ENCODE measurements at regions not wholly inside any gene's neighbourhood (a gene's known extent, or its start where the extent isn't known, plus 50 kb on each side); places are given as distances from the start of the nearest gene placed in this dataset.

GRCh38 chr7:106463851-106464611 is 179.2 kb upstream of the NAMPT start:
- no peak for ATAC-seq (ENCODE audit: low read depth)
- Mint-ChIP-seq H3K4me1 (peaks cover 7% of the 10 kb centered on the region), H3K36me3 (no peaks in the 10 kb centered on the region), H3K27ac (no peak overlapping the region), H3K9me3 (no peaks in the 10 kb centered on the region), H3K4me3 (no peak overlapping the region), H3K27me3 (peaks cover 3% of the 10 kb centered on the region)
- POLR2A ChIA-PET: no interaction called here
- DNase-seq: no peak

- POLR2A ChIA-PET: no interaction called here
- Mint-ChIP-seq H3K9me3 (peaks cover 2% of the 10 kb centered on the region), H3K4me3 (no peak overlapping the region), H3K36me3 (no peaks in the 10 kb centered on the region), H3K4me1 (peaks cover 7% of the 10 kb centered on the region), H3K27me3 (no peaks in the 10 kb centered on the region), H3K27ac (no peak overlapping the region)
- ATAC-seq (ENCODE audit: low read depth): no peak
- DNase-seq: no peak
Observed at GRCh38 chr7:106462914-106463482, 178.2 kb upstream of the NAMPT start.

GRCh38 chr7:106462365-106462859 is 177.6 kb upstream of the NAMPT start:
- POLR2A ChIA-PET: no interaction called here
- Mint-ChIP-seq H3K27me3 (no peaks in the 10 kb centered on the region), H3K4me3 (no peak overlapping the region), H3K27ac (no peak overlapping the region), H3K4me1 (peaks cover 7% of the 10 kb centered on the region), H3K36me3 (no peaks in the 10 kb centered on the region), H3K9me3 (peaks cover 2% of the 10 kb centered on the region)
- ATAC-seq (ENCODE audit: low read depth) (peak; percentile 26), DNase-seq (no peak)

GRCh38 chr7:106460792-106461254 is 176.0 kb upstream of the NAMPT start:
- Mint-ChIP-seq H3K36me3 (no peaks in the 10 kb centered on the region), H3K4me3 (no peak overlapping the region), H3K9me3 (peaks cover 2% of the 10 kb centered on the region), H3K4me1 (peaks cover 7% of the 10 kb centered on the region), H3K27me3 (no peaks in the 10 kb centered on the region), H3K27ac (no peak overlapping the region)
- ATAC-seq (ENCODE audit: low read depth) (no peak), DNase-seq (no peak)
- POLR2A ChIA-PET: no interaction called here

- Mint-ChIP-seq H3K27me3 (no peaks in the 10 kb centered on the region), H3K36me3 (no peaks in the 10 kb centered on the region), H3K4me1 (peaks cover 7% of the 10 kb centered on the region), H3K9me3 (peaks cover 2% of the 10 kb centered on the region), H3K4me3 (no peak overlapping the region), H3K27ac (no peak overlapping the region)
- no peak for ATAC-seq (ENCODE audit: low read depth)
- POLR2A ChIA-PET: no interaction called here
- DNase-seq: no peak
Observed at GRCh38 chr7:106459397-106460072, 174.8 kb upstream of the NAMPT start.

GRCh38 chr7:106457678-106458077 is 172.9 kb upstream of the NAMPT start:
- H3K4me3 Mint-ChIP-seq: no peak overlapping the region
- H3K4me1 Mint-ChIP-seq: peaks cover 7% of the 10 kb centered on the region
- H3K9me3 Mint-ChIP-seq: peaks cover 3% of the 10 kb centered on the region
- POLR2A ChIA-PET: no interaction called here
- no peak overlapping the region for H3K27ac Mint-ChIP-seq
- DNase-seq (no peak), ATAC-seq (ENCODE audit: low read depth) (no peak)
- H3K27me3 Mint-ChIP-seq: no peaks in the 10 kb centered on the region
- H3K36me3 Mint-ChIP-seq: no peaks in the 10 kb centered on the region

- no peaks in the 10 kb centered on the region for H3K36me3 Mint-ChIP-seq
- H3K9me3 Mint-ChIP-seq: peaks cover 6% of the 10 kb centered on the region
- POLR2A ChIA-PET: no interaction called here
- no peaks in the 10 kb centered on the region for H3K27me3 Mint-ChIP-seq
- H3K27ac Mint-ChIP-seq: no peak overlapping the region
- H3K4me1 Mint-ChIP-seq: peaks cover 2% of the 10 kb centered on the region
- no peak for ATAC-seq (ENCODE audit: low read depth)
- no peak for DNase-seq
- no peak overlapping the region for H3K4me3 Mint-ChIP-seq
Observed at GRCh38 chr7:106456329-106456728, 171.5 kb upstream of the NAMPT start.

GRCh38 chr7:106452031-106452851 is 167.5 kb upstream of the NAMPT start:
- H3K27ac Mint-ChIP-seq: no peak overlapping the region
- H3K9me3 Mint-ChIP-seq: peaks cover 15% of the 10 kb centered on the region
- ATAC-seq (ENCODE audit: low read depth) (no peak), DNase-seq (no peak)
- POLR2A ChIA-PET: no interaction called here
- peaks cover 5% of the 10 kb centered on the region for H3K36me3 Mint-ChIP-seq
- H3K4me1 Mint-ChIP-seq: no peaks in the 10 kb centered on the region
- no peaks in the 10 kb centered on the region for H3K27me3 Mint-ChIP-seq
- H3K4me3 Mint-ChIP-seq: no peak overlapping the region

GRCh38 chr7:106451171-106451570 is 166.4 kb upstream of the NAMPT start:
- Mint-ChIP-seq H3K36me3 (peaks cover 5% of the 10 kb centered on the region), H3K27me3 (peaks cover 2% of the 10 kb centered on the region), H3K27ac (no peak overlapping the region), H3K4me1 (no peaks in the 10 kb centered on the region), H3K9me3 (peaks cover 15% of the 10 kb centered on the region), H3K4me3 (no peak overlapping the region)
- ATAC-seq (ENCODE audit: low read depth): no peak
- POLR2A ChIA-PET: no interaction called here
- no peak for DNase-seq

- no peak for DNase-seq
- POLR2A ChIA-PET: no interaction called here
- Mint-ChIP-seq H3K4me1 (no peaks in the 10 kb centered on the region), H3K27ac (no peak overlapping the region), H3K27me3 (peaks cover 2% of the 10 kb centered on the region), H3K9me3 (peaks cover 15% of the 10 kb centered on the region), H3K36me3 (peaks cover 5% of the 10 kb centered on the region), H3K4me3 (no peak overlapping the region)
- no peak for ATAC-seq (ENCODE audit: low read depth)
Observed at GRCh38 chr7:106450716-106451115, 165.9 kb upstream of the NAMPT start.

- Mint-ChIP-seq H3K36me3 (peaks cover 5% of the 10 kb centered on the region), H3K9me3 (peaks cover 15% of the 10 kb centered on the region), H3K4me3 (no peak overlapping the region), H3K4me1 (no peaks in the 10 kb centered on the region), H3K27me3 (peaks cover 7% of the 10 kb centered on the region), H3K27ac (no peak overlapping the region)
- no peak for DNase-seq
- POLR2A ChIA-PET: no interaction called here
- no peak for ATAC-seq (ENCODE audit: low read depth)
Observed at GRCh38 chr7:106448992-106449859, 164.4 kb upstream of the NAMPT start.

- Mint-ChIP-seq H3K27ac (no peak overlapping the region), H3K9me3 (peaks cover 13% of the 10 kb centered on the region), H3K4me3 (no peak overlapping the region), H3K27me3 (peaks cover 7% of the 10 kb centered on the region), H3K4me1 (no peaks in the 10 kb centered on the region), H3K36me3 (peaks cover 5% of the 10 kb centered on the region)
- DNase-seq: no peak
- POLR2A ChIA-PET: no interaction called here
- ATAC-seq (ENCODE audit: low read depth): no peak
Observed at GRCh38 chr7:106448346-106448991, 163.7 kb upstream of the NAMPT start.

Measured in activated naive CD8-positive, alpha-beta T cell treated with anti-CD3 and anti-CD28 coated beads, Interleukin-2, amount 10 ng/mL, durations not matched to agents 7 days and 5 days (primary cell).